ENCODE measurements at regions not wholly inside any gene's neighbourhood (a gene's known extent, or its start where the extent isn't known, plus 50 kb on each side); places are given as distances from the start of the nearest gene placed in this dataset.

DNA sequence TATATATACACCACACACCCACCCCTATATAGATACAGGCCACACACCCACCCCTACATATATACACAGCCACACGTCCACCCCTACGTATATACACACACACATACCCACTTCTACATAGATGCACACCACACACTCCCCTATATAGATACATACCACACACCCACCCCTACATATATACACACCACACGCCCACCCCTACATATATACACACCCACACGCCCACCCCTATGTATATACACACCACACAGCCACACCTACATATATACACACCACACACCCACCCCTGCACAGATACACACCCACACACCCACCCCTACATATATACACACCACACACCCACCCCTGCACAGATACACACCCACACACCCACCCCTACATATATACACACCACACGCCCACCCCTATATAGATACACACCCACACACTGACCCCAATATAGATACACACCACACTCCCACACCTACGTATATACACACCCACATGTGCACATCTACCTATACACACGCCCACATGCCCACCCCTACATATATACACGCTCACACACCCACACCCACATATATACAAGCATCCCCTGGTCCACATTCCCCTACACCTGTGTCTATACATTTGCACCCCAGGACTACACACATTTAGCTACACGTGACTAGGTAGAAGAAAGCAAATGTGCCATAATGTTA is 52.1 kb upstream of the UBE3C start:
- Histone ChIP-seq H3K27me3 (no peaks in the 10 kb centered on the region), H3K36me3 (no peaks in the 10 kb centered on the region), H3K9me3 (no peaks in the 10 kb centered on the region), H3K4me1 (no peaks in the 10 kb centered on the region), H3K4me3 (no peak overlapping the region), H3K27ac (no peak overlapping the region)
- DNase-seq (ENCODE audit: extremely low spot score in 2 of 2) = no peak
- no peak for TF ChIP-seq POLR2AphosphoS5 (IDR thresholded peaks at IDR 0.05; ENCODE audit: insufficient read depth in 1 of 2, low read depth in 1 of 2)
- TF ChIP-seq POLR2A (IDR thresholded peaks at IDR 0.05) = no peak
- TF ChIP-seq, protein P1, sequence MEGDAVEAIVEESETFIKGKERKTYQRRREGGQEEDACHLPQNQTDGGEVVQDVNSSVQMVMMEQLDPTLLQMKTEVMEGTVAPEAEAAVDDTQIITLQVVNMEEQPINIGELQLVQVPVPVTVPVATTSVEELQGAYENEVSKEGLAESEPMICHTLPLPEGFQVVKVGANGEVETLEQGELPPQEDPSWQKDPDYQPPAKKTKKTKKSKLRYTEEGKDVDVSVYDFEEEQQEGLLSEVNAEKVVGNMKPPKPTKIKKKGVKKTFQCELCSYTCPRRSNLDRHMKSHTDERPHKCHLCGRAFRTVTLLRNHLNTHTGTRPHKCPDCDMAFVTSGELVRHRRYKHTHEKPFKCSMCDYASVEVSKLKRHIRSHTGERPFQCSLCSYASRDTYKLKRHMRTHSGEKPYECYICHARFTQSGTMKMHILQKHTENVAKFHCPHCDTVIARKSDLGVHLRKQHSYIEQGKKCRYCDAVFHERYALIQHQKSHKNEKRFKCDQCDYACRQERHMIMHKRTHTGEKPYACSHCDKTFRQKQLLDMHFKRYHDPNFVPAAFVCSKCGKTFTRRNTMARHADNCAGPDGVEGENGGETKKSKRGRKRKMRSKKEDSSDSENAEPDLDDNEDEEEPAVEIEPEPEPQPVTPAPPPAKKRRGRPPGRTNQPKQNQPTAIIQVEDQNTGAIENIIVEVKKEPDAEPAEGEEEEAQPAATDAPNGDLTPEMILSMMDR (IDR thresholded peaks at IDR 0.05) = no peak
- intact Hi-C loops (cut with DNase I) = no loop called here

DNA sequence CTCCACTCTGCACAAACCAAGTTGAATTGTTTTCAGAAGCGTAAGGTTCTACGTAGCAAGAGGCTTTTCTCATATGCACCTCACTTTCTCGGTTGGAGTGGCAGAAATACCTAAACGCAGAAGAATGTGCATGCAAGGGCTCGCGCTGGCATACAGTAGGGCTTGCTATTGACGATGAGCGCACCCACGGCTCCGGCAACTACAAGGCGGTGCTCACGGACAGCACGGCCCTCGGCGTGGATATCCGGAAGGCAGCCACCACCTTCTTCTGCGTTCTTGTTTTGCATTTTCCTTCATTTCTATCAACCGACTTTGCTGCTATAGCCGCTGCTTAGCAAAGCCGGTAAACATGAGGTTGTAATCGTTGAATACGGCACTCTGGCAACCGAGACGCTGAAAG is 51.1 kb upstream of the UBE3C start:
- Histone ChIP-seq H3K27me3 (no peaks in the 10 kb centered on the region), H3K9me3 (no peaks in the 10 kb centered on the region), H3K36me3 (no peaks in the 10 kb centered on the region), H3K27ac (no peak overlapping the region), H3K4me3 (no peak overlapping the region), H3K4me1 (no peaks in the 10 kb centered on the region)
- intact Hi-C loops (cut with DNase I) = no loop called here
- DNase-seq (ENCODE audit: extremely low spot score in 2 of 2) = no peak
- no peak for TF ChIP-seq POLR2AphosphoS5 (IDR thresholded peaks at IDR 0.05; ENCODE audit: insufficient read depth in 1 of 2, low read depth in 1 of 2)
- TF ChIP-seq POLR2A (IDR thresholded peaks at IDR 0.05) = no peak
- TF ChIP-seq, protein P1 (IDR thresholded peaks at IDR 0.05) = no peak

DNA sequence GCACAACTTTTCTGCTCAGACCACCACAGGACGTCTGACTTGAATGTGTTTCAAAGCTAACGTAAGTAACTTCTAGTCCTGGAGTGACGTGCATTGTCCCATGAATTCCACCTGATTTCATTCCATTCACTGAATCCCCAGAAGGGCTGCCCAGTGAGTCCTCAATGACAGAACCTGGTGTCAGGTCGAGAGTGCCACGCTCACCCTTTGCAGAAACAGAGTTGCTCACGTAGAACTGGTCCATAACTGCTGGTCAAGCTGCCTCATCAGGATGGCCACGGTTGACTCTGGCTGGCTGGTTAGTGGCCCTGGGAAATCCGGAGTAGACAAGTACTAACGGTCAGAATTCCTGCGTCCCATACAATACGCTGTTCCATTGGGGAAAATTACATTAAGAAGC is 50.6 kb upstream of the UBE3C start:
- no peaks in the 10 kb centered on the region for H3K9me3 ChIP-seq
- no peaks in the 10 kb centered on the region for H3K36me3 ChIP-seq
- H3K4me3 ChIP-seq = no peak overlapping the region
- TF ChIP-seq POLR2AphosphoS5 (IDR thresholded peaks at IDR 0.05; ENCODE audit: insufficient read depth in 1 of 2, low read depth in 1 of 2) (no peak), POLR2A (IDR thresholded peaks at IDR 0.05) (no peak)
- TF ChIP-seq, protein P1 (IDR thresholded peaks at IDR 0.05) = no peak
- H3K4me1 ChIP-seq = no peaks in the 10 kb centered on the region
- no peak for DNase-seq (ENCODE audit: extremely low spot score in 2 of 2)
- intact Hi-C loops (cut with DNase I) = no loop called here
- H3K27me3 ChIP-seq = no peaks in the 10 kb centered on the region
- no peak overlapping the region for H3K27ac ChIP-seq

Measured in vagina (tissue), 2 donors.